22Rv1 (cell line): ENCODE measurements at regions not wholly inside any gene's neighbourhood (a gene's known extent, or its start where the extent isn't known, plus 50 kb on each side); places are given as distances from the start of the nearest gene placed in this dataset.

Experiments
- ZFX ChIP-seq: fragments of 450-650 bp; IDR thresholded peaks from 2 replicates; pipeline ENCODE4 v1.6.1; 2017; ENCODE audit warnings: antibody characterized with exemption, borderline replicate concordance
- TF ChIP-seq, protein P1 (sequence below): fragments of 450-650 bp; IDR thresholded peaks from 2 replicates; pipeline ENCODE4 v1.5.1; 2017; ENCODE audit warnings: mild to moderate bottlenecking

DNA sequence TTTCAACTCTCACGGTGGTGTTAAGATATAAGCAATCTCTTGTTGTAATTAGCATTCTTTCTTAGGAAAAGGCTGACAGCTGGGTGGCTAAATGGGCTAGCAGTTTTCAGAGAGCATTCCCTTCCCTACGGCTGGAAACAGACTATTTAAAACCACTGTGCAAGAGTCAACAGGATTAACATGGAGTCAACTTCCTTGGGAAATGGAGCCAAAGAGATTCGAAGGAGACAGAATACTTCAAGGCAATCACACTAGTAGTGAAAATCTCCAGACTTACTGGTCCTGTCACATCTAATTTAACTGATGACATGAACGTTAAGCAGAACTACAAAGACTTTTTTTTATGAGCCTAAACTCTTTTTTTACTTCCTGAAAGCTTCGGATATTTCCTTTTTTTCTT, 453.3 kb upstream of the ITGA1 start:
- TF ChIP-seq, protein P1, sequence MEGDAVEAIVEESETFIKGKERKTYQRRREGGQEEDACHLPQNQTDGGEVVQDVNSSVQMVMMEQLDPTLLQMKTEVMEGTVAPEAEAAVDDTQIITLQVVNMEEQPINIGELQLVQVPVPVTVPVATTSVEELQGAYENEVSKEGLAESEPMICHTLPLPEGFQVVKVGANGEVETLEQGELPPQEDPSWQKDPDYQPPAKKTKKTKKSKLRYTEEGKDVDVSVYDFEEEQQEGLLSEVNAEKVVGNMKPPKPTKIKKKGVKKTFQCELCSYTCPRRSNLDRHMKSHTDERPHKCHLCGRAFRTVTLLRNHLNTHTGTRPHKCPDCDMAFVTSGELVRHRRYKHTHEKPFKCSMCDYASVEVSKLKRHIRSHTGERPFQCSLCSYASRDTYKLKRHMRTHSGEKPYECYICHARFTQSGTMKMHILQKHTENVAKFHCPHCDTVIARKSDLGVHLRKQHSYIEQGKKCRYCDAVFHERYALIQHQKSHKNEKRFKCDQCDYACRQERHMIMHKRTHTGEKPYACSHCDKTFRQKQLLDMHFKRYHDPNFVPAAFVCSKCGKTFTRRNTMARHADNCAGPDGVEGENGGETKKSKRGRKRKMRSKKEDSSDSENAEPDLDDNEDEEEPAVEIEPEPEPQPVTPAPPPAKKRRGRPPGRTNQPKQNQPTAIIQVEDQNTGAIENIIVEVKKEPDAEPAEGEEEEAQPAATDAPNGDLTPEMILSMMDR, result no peak
- no peak for TF ChIP-seq ZFX
